Esophagus muscularis mucosa (tissue), 4 donors: ENCODE measurements at regions not wholly inside any gene's neighbourhood (a gene's known extent, or its start where the extent isn't known, plus 50 kb on each side); places are given as distances from the start of the nearest gene placed in this dataset.
A peak's percentile ranks its signal among the peaks of the same experiment; 100 is the strongest.

Experiments used
- DNase-seq: peaks from one replicate; pipeline ENCODE4 v3.0.0-alpha.2; 2017; ENCODE audit errors: extremely low spot score
- H3K27ac ChIP-seq, 4 donors: fragments of 200-600 bp; sonication (generic); replicated peaks in 1 of 4; 1 replicate in 3 of 4; 2 replicates in 1 of 4; pipeline ENCODE4 v1.5.1; 2016 to 2019; ENCODE audit warnings: mild to moderate bottlenecking in 1 of 4
- H3K27me3 ChIP-seq, 4 donors: fragments of 200-600 bp; sonication (generic); one replicate each; pipeline versions ENCODE4 v1.5.1 to v1.6.0; 2016 to 2019
- H3K36me3 ChIP-seq, 4 donors: fragments of 200-600 bp; sonication (generic); one replicate each; pipeline ENCODE4 v1.5.1; 2016 to 2019
- H3K4me1 ChIP-seq, 4 donors: fragments of 200-600 bp; sonication (generic); one replicate each; pipeline ENCODE4 v1.5.1; 2016 to 2019
- H3K4me3 ChIP-seq, 4 donors: fragments of 200-600 bp; sonication (generic); 1 replicate in 2 of 4; 2 replicates in 2 of 4; pipeline ENCODE4 v1.5.1; 2016 to 2019; ENCODE audit warnings: mild to moderate bottlenecking in 4 of 4, moderate library complexity in 1 of 4
- H3K9me3 ChIP-seq, 4 donors: fragments of 200-600 bp; sonication (generic); 1 replicate in 3 of 4; 2 replicates in 1 of 4; pipeline ENCODE4 v1.5.1; 2016 to 2019
- EP300 ChIP-seq: sonication (generic); formaldehyde crosslinking; IDR thresholded peaks from one replicate; pipeline ENCODE4 v1.6.1; 2017; ENCODE audit warnings: antibody characterized with exemption
- POLR2A ChIP-seq: fragments of 450-650 bp; IDR thresholded peaks from one replicate; pipeline ENCODE4 v1.6.1; 2017; ENCODE audit warnings: antibody characterized with exemption, moderate library complexity, mild to moderate bottlenecking, low read depth
- POLR2AphosphoS5 ChIP-seq, 2 donors: sonication (generic); formaldehyde crosslinking; IDR thresholded peaks; one replicate each; pipeline ENCODE4 v1.6.1; 2017; ENCODE audit warnings: antibody characterized with exemption in 2 of 2
- whole genome bisulfite sequencing: methylation state at CpG from one replicate; pipeline ENCODE4 v1.1.5; 2018; 5-methylcytosine and 5-hydroxymethylcytosine counted together
- intact Hi-C: fragments of 100-400 bp; cut with DNase I; formaldehyde crosslinking; loops from one replicate; pipeline ENCODE4 v1.15.1; 2023
- TF ChIP-seq, protein P1 (sequence below), 3 experiments: fragments of 200-600 bp in 2 of 3; fragments of 450-650 bp in 1 of 3; sonication (generic) in 2 of 3; IDR thresholded peaks; one replicate each; pipeline ENCODE4 v1.5.1; 2017 to 2019; ENCODE audit warnings: antibody characterized with exemption in 3 of 3, mild to moderate bottlenecking in 2 of 3, moderate library complexity in 1 of 3

DNA sequence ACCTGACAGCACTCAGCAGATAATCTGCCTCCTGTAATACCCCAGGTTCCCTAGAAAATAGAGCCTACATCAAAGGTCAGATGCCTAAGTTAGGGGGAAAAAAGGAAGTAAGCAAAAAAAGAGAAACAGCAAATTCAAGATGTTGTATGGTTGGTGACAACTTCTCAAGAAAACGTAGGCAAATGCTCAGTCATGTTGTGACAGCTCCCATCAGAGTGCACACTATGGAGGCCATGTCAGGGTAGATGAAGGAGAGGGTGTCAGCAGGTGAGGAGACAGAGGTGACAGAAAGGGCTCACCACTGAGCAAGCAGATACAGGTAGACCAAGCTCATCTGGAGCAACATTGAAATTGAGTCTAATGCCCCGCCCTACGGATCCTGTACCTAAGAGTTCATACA, 356.8 kb upstream of the BRINP1 start:
- H3K9me3 ChIP-seq = no peaks in the 10 kb centered on the region
- no peak overlapping the region for H3K27ac ChIP-seq
- 79% methylated on average over 3 of the region's 3 CpGs for WGBS
- peak; percentile 60 for DNase-seq
- no peaks in the 10 kb centered on the region for H3K36me3 ChIP-seq
- intact Hi-C loops = no loop called here
- no peak overlapping the region for H3K4me3 ChIP-seq
- TF ChIP-seq POLR2AphosphoS5 (IDR thresholded peaks at IDR 0.05) (no peak), POLR2A (no peak), EP300 (no peak)
- TF ChIP-seq, protein P1, sequence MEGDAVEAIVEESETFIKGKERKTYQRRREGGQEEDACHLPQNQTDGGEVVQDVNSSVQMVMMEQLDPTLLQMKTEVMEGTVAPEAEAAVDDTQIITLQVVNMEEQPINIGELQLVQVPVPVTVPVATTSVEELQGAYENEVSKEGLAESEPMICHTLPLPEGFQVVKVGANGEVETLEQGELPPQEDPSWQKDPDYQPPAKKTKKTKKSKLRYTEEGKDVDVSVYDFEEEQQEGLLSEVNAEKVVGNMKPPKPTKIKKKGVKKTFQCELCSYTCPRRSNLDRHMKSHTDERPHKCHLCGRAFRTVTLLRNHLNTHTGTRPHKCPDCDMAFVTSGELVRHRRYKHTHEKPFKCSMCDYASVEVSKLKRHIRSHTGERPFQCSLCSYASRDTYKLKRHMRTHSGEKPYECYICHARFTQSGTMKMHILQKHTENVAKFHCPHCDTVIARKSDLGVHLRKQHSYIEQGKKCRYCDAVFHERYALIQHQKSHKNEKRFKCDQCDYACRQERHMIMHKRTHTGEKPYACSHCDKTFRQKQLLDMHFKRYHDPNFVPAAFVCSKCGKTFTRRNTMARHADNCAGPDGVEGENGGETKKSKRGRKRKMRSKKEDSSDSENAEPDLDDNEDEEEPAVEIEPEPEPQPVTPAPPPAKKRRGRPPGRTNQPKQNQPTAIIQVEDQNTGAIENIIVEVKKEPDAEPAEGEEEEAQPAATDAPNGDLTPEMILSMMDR (IDR thresholded peaks at IDR 0.05) = no peak
- H3K27me3 ChIP-seq = no peaks in the 10 kb centered on the region
- no peaks in the 10 kb centered on the region for H3K4me1 ChIP-seq

DNA sequence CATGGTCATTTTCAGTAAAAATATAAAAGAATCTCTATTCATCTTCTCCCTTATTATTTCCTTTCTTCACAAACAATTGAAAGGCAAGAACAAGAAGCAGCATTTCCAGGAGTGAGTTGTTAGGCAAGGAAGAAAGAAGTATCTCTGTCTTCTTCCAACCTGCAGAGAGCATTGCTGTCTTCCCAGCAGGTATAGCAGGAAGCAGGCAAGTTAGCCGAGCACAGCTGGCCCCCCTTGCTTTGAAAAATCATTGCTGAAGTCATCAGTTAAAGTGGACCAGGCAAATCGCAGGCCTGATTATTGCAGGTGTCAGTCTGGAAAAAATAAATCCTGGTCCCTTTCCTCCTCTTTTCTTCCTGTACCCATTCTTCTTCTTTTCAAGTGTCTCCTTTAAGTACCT, 353.1 kb upstream of the BRINP1 start:
- TF ChIP-seq POLR2A (no peak), POLR2AphosphoS5 (IDR thresholded peaks at IDR 0.05) (no peak), EP300 (no peak)
- TF ChIP-seq, protein P1 (IDR thresholded peaks at IDR 0.05) = no peak
- Histone ChIP-seq H3K27ac (no peak overlapping the region), H3K27me3 (no peaks in the 10 kb centered on the region), H3K36me3 (no peaks in the 10 kb centered on the region), H3K9me3 (no peaks in the 10 kb centered on the region), H3K4me3 (no peak overlapping the region), H3K4me1 (no peaks in the 10 kb centered on the region)
- intact Hi-C loops = no loop called here
- WGBS = 37% methylated on average over 2 of the region's 2 CpGs
- peak; percentile 19 for DNase-seq

DNA sequence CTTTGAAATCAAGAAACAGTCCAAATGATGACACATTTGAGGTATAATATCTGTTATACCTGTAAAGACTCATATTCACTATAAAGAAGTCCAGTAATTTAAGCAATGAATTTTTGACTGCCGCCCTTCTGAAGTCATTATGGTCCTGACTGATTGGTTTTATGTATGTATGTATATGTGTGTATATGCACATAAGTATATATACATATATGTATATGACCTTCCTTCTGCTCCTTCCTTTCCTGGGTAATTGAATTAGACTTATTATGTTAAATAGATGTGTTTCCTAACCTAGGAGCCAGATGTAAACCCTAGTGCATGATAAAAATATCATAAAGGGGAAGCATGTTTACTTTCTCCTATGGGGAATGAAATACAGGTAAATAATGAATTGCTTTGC, 343.1 kb upstream of the BRINP1 start:
- no peak for DNase-seq
- Histone ChIP-seq H3K36me3 (no peaks in the 10 kb centered on the region), H3K27me3 (no peaks in the 10 kb centered on the region), H3K27ac (no peak overlapping the region), H3K4me1 (no peaks in the 10 kb centered on the region), H3K4me3 (no peak overlapping the region), H3K9me3 (no peaks in the 10 kb centered on the region)
- WGBS = 90% methylated on average over 1 of the region's 1 CpG
- TF ChIP-seq POLR2AphosphoS5 (IDR thresholded peaks at IDR 0.05) (no peak), POLR2A (no peak), EP300 (no peak)
- TF ChIP-seq, protein P1 (IDR thresholded peaks at IDR 0.05) = no peak
- intact Hi-C loops = no loop called here

DNA sequence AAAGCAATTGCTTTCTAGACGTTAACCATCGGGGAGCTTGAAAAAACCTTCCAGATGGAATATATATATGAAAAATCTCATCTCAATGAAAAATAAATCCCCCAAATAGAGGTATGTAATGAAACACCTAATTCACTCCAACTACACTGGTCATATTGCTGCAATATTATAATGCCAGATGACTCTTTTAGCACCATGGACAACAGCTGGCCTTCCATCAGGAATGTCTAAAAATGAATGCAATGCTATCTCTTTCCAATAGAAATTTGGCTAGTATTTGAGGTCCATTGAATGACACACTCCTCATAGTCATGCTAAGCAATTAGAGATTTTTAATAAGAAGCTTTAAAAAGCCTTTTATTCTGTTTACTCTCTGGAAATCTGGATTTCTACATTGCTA, 340.2 kb upstream of the BRINP1 start:
- DNase-seq = no peak
- no peaks in the 10 kb centered on the region for H3K9me3 ChIP-seq
- TF ChIP-seq POLR2A = no peak
- TF ChIP-seq EP300 = no peak
- TF ChIP-seq POLR2AphosphoS5 (IDR thresholded peaks at IDR 0.05) = no peak
- TF ChIP-seq, protein P1 (IDR thresholded peaks at IDR 0.05) = no peak
- 76% methylated on average over 2 of the region's 2 CpGs for WGBS
- no peak overlapping the region for H3K27ac ChIP-seq
- no peak overlapping the region for H3K4me3 ChIP-seq
- H3K27me3 ChIP-seq = no peaks in the 10 kb centered on the region
- H3K36me3 ChIP-seq = no peaks in the 10 kb centered on the region
- intact Hi-C loops = no loop called here
- H3K4me1 ChIP-seq = no peaks in the 10 kb centered on the region

DNA sequence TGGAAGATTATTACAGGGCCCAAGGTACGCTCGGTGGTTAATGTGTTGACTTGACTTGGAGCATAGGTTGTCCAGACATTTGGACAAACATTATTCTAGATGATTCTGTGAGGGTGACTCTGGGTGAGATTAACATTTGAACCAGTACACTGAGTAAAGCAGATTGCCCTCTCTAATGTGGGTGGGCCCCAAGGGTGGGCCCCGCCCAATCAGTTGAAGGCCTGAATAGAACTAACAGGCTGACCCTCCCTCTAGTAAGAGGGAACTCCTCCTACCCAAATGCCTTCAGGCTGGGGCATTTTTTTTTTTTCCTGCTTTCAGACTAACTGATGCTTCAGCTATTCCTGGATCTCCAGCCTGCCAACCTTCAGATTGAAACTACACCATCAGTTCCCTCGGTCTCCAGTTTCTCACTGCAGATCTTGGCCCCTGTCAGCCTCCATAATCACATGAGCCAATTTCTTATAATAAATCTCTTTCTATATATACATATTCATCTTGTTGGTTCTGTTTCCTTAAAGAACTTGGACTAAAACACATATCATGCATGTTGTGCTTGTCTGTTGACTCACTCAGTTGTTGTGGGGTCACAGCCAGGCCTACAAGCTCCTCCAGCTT, 338.1 kb upstream of the BRINP1 start:
- TF ChIP-seq POLR2AphosphoS5 (IDR thresholded peaks at IDR 0.05) (no peak), EP300 (no peak), POLR2A (no peak)
- TF ChIP-seq, protein P1 (IDR thresholded peaks at IDR 0.05) = no peak
- WGBS = 83% methylated on average over 4 of the region's 4 CpGs
- Histone ChIP-seq H3K4me1 (no peaks in the 10 kb centered on the region), H3K9me3 (no peaks in the 10 kb centered on the region), H3K4me3 (no peak overlapping the region), H3K36me3 (no peaks in the 10 kb centered on the region), H3K27me3 (no peaks in the 10 kb centered on the region), H3K27ac (no peak overlapping the region)
- intact Hi-C loops = no loop called here
- DNase-seq = peak; percentile 39
